GM21423 (cell line): ENCODE measurements at regions not wholly inside any gene's neighbourhood (a gene's known extent, or its start where the extent isn't known, plus 50 kb on each side); places are given as distances from the start of the nearest gene placed in this dataset.
A peak's percentile ranks its signal among the peaks of the same experiment; 100 is the strongest.
"Not testable (repeated sequence)": the region's sequence is repeated elsewhere in the genome, so short reads cannot be mapped to it uniquely, and the experiment has no call there.

Experiments
- ATAC-seq: cut with Tn5 transposase; IDR thresholded peaks from one replicate; pipeline ENCODE4 v1.9.1; 2021; ENCODE audit warnings: mild to moderate bottlenecking, moderate library complexity; ENCODE audit not compliant: unreplicated experiment

DNA sequence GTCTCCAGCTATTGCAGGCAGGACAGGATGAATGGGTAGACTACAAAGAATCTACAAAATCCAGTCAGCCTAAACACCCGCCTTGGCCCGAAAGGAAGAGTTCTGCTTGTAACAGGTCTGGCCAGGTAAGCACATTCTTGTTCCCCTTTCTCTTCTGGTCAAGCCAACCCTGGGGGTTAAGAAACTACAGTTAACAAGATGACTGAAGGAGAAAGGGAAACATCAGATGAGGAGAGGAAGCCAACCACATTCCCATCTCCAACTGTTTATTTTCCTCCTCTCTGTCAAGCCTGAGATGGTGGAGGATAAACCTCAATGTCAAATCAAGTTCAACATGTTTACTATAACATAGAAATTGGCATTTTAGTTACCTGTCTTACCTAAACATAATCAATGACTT lies 198.9 kb downstream of the IPMK start:
- no peak for ATAC-seq

GRCh38 chr10:58066979-58067378 lies 200.7 kb downstream of the IPMK start:
- no peak for ATAC-seq

DNA sequence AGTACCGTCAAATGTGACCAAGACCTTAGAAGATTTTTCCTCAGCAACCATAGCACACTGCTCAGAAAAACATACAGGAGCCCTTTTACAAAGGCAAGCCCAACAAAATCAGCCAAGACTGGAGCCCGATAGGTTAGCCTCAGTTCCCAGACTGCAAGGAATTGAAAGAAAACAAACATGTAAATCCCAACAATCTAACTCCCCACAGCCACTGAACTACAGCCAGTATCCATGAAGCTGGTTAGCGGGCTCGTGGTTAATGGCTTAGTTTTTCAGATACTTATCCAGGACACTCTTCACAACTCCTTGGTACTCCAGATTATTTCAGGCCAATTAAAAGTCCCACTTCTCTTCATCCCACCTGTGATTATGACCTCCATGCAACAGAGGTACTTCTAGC lies 201.6 kb downstream of the IPMK start:
- no peak for ATAC-seq

DNA sequence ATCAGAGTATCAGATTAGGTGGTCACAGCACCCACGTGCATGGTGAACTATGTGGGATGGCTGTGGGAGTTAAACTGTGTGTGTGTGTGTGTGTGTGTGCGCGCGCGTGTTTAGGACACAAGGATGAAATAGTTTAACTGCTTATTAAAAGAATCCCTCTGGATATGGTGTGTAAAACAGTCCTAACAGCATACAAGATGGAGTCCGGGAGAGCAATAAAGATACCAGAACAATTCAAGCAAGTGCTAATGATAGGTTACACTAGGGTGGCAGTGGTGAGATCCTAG lies 202.2 kb downstream of the IPMK start:
- ATAC-seq, result no peak

DNA sequence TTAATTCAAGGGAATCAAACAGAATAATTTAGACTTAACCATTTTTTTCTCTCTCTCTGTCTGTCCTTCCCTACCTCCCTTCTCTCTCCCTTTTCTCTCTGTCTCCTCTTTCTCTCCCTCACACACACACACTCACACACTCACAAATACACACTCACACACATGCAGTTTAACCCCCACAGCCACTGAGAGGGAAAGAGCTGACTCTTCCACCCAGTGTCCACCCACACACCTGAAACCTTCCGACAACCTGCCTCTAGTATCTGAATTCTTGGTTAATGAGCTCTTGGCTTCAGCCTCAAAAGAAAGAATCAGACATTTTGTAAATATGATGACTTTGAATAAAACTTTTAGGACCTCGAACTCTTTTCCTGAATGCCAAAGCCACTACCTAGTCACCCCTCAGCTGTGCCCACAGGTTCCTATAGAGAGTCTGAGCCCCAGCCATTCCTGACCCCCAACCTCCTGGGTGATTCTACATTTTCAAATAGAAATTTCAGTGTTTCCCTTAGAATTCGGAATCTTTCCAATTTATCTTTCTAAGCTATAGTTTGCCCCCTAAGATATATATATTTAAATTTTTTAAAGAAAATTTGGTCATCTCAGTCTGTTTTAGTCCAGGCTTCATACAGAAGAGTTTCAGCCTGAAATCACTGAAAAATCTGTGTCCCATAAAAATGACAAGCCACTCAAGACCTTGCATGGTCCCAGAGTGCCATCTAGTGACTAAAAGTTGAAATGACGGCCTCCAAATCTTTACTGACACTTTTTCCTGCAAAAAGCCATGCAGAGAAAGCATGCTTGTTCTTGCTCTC lies 202.8 kb downstream of the IPMK start:
- ATAC-seq, result no peak

- ATAC-seq, result no peak
These were observed 203.7 kb downstream of the IPMK start for GRCh38 chr10:58063861-58064480.

GRCh38 chr10:58058683-58059082 lies 209.0 kb downstream of the IPMK start:
- not testable (repeated sequence) for ATAC-seq

DNA sequence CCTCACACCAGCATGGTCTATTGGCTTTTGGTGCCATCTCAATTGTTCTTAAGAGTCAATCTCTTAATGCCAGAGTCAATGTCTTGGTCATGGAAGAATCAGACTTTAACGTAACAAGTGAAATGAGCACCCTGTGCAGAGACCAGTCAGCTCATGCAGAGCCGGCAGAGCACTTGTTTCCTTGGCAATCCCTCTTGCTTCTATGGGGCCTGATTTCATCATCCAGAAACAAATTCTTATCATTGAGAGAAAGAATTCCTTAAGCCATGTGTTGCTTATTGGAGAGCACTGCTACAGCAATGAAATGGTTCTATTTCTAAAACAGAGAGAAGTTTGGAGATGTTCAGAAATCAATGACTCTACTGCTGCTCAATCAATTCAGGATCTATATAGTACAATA lies 212.8 kb downstream of the IPMK start:
- no peak for ATAC-seq

GRCh38 chr10:58052772-58053171 lies 214.9 kb downstream of the IPMK start:
- ATAC-seq, result no peak

- no peak for ATAC-seq
These were observed 217.1 kb downstream of the IPMK start for GRCh38 chr10:58050575-58050974.

DNA sequence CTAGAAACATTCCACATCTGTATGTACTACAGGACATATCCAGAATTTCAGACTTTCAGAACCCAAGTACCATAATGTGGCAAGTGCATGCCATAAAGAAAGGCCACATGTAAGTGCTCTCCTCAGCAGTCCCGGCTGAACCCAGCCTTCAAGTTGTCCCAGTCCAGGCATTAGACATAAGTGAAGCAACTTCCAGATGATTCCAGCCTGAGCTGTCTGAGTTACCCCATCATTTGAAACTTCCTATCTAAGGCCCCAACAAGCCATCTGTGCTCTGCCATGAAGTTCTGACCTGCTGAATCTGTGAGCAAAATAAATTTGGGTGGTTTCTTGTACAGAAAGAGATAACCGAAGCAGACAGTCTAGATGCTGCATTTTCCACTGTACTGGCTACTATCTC lies 218.8 kb downstream of the IPMK start:
- no peak for ATAC-seq

DNA sequence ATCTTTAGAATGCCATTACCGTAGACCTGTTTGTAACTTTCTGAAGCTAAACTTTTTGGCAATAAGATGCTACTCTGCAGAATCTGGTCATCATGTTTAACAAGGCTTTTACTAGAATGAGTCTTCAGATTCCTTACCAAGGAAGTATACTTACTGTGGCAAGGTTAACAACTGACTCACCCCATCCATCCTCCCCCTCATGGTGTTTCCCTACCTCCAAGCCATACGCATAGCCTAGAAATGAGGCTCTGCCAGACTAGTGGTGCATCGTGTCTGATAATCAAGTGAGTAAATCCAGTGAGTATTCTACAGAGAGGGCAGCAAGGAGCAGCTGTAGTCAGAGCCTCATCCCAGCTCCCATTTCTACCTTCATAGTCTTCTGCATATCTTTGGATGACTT lies 223.6 kb downstream of the IPMK start:
- ATAC-seq, result no peak

DNA sequence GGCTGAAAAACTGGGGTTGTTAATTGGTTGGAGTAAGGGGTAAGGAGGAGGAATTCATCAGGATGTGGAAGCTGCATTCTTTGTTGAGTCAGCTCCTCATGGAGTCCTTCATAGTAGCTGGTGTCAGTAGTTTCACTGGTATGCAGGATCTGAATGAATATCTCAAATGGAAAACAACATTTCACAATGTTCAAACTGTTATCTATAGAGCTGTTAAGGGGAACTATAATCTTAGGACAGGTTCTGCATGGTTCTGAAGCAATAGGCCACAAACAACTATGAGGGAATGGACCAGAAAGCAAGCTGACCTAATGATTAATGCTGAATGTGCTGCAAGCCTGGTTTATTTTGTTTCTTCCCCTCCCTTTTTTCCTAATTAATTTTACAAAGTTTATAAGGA lies 225.8 kb downstream of the IPMK start:
- ATAC-seq, result no peak

GRCh38 chr10:58030208-58030607 lies 237.5 kb downstream of the IPMK start:
- ATAC-seq, result no peak

GRCh38 chr10:58028597-58029366 lies 238.9 kb downstream of the IPMK start:
- ATAC-seq, result no peak

GRCh38 chr10:58027426-58027825 lies 240.3 kb downstream of the IPMK start:
- no peak for ATAC-seq

- no peak for ATAC-seq
These were observed 241.7 kb downstream of the IPMK start for GRCh38 chr10:58026036-58026435.

DNA sequence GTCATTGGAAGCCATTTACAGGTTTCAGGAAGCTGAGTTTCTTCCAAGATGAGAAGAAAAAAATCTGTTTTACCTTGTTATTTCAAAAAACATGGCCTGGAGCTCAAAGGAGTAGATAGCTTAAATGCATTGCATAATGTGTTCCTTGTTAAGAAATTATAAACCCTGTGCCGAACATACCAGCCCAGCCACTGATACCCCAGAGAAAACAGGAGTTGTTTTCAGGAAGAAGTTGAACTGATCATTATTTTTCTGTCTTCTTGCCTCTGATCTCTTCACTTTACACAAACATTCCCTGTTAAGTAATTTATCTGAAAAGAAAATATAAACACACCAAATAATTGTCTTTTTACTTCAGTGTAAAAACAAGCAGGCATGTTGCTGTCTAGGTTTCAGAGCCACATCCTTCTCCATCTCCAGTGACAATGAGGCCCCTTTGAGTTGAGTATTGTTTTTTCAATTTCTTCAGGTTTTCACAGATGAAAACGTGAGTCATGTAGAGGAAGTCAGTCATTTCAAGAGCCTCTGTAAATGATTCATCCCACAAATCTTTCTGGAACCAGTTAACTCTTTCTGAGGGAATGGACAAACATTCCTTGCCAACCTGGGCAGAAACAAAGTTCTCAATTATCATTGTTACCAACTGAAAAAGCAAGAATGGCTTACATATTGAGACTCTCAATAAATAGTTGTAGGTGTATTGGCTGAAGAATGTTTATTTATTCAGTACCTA lies 244.2 kb downstream of the IPMK start:
- ATAC-seq, result no peak

- ATAC-seq, result peak; percentile 48
These were observed 247.7 kb downstream of the IPMK start for GRCh38 chr10:58019863-58020537.

DNA sequence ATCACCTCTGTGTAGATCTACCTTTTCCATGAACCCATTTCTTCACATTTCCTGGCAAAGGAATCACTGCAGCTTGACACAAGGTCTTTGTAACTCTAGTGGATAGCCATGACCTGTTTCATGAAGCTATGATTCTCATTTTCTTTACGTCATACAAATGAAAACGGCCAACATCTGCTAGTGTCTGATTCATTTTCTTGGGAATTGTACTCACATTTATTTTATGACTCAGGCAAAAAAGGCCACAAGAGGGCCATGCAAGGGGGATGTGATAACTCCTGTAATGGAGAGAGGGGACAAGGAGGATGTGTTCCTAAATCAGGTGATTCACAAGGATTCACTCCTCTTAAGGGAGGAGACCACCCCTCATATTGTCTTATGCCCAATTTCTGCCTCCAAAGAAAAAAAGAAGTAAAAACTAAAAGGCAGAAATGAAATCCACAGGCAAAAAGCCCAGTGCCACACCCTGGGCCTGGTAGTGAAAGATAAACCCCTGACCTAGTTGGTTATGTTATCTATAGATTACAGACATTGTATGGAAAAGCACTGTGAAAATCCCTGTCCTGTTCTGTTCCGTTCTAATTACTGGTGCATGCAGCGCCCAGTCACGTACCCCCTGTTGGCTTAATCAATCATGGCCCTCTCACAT lies 249.9 kb downstream of the IPMK start:
- ATAC-seq, result no peak
